CD4-positive, alpha-beta T cell treated with Interleukin-1 beta for 1 hour (primary cell): ENCODE measurements at regions not wholly inside any gene's neighbourhood (a gene's known extent, or its start where the extent isn't known, plus 50 kb on each side); places are given as distances from the start of the nearest gene placed in this dataset.

ENCODE experiments used
- DNase-seq, 2 donors: peaks; one replicate each; pipeline ENCODE4 v3.0.0-alpha.2; 2020 to 2022

DNA sequence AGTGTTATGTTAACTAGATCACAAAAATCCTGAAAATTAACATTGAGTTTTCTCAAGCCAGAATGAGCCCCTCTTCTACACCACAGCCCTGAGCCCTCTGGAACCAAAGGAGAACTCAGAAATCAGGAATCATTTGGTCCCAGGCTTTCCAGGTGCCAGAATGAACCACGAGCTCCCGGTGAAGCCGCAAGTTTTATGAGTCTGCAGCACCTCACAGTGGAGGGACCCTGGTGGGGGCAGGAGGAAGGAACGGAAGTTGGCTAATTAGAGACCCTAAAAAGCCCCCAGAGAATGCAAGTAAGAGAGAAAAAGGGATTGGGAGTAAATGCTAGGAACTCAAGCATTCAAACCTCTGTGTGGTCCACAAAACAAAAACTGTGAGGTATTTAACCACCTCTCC, 52.9 kb upstream of the BCL2L14 start:
- no peak for DNase-seq

DNA sequence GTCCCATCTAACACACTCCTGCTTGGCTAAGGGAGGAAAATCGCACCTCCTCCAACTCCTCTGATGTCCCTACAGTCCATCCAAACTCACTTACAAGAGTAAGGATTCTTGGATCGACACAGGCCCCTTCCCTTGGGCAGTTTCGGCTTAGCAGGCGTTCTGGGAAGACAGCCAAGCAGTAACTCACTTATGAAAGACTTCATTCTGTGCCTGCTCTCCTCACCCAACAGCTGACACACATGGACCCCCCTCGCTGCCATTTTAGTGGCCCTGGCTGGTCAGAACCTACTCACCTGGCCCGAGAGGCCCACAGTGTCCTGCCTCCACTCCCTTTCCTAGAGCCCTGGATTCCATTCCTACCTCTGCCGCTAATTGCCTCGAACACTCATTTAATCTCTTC, 52.3 kb upstream of the BCL2L14 start:
- DNase-seq, result no peak

DNA sequence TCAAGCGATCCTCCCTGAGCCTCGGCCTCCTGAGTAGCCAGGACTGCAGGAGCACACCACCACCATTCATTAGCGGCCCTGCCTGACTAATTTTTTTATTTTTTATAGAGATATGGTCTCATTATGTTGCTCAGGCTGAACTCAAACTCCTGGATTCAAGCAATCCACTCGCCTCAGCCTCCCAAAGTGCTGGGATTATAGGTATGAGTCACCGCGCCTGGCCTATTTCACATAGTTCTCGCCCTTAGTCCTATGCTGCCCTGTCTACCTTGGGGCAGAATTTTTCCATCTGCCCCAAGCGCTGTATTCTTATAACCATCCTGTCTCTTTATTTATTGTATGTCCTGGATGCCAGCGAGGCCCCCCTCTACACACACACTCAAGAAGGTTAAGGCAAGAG, 50.9 kb upstream of the BCL2L14 start:
- no peak for DNase-seq

DNA sequence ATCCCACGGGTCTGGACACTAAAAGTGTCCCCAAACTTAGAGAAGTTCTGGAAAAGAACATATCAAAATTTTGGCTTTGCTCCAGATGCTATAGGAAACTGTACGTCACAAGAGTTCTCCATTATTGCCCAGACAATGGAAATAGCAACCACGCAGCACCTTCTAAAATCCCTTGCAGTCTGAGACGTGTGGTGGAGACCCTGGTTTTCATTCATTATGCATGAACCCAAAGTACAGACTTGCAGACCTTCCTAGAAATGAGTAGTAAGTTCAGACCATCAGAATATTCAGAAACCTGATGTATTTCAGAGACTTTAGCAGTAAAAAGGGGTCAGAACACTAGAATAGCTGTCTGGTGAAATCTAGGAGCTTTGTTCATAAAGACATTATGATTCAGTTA, 50.0 kb upstream of the BCL2L14 start:
- DNase-seq, result no peak
